ENCODE measurements at regions not wholly inside any gene's neighbourhood (a gene's known extent, or its start where the extent isn't known, plus 50 kb on each side); places are given as distances from the start of the nearest gene placed in this dataset.

GRCh38 chr4:140211693-140212092, 57.7 kb upstream of the MAML3 start:
- Histone ChIP-seq H3K9me3 (ENCODE audit: control insufficient read depth, insufficient read depth, low read depth, low read length) (no peaks in the 10 kb centered on the region), H3K9ac (ENCODE audit: insufficient read depth, low read length) (no peak overlapping the region), H4K20me1 (ENCODE audit: control insufficient read depth, extremely low read depth, insufficient read depth, low read length) (no peaks in the 10 kb centered on the region), H2AFZ (ENCODE audit: low read length) (no peak overlapping the region), H3K27ac (ENCODE audit: insufficient read depth, low read length) (no peak overlapping the region), H3K36me3 (ENCODE audit: control insufficient read depth, insufficient read depth, low read length) (no peaks in the 10 kb centered on the region), H3K4me3 (replicated peaks in 1 of 4; ENCODE audit: control extremely low read depth in 1 of 4, insufficient read depth in 1 of 4, low read depth in 3 of 4, low read length in 4 of 4) (no peak overlapping the region), H3K79me2 (ENCODE audit: control insufficient read depth, insufficient read depth, low read length) (no peaks in the 10 kb centered on the region), H3K4me2 (ENCODE audit: extremely low read depth, insufficient read depth, low read length) (no peak overlapping the region), H3K4me1 (ENCODE audit: control insufficient read depth, extremely low read depth, insufficient read depth, low read length) (peaks cover 2% of the 10 kb centered on the region), H3K27me3 (ENCODE audit: control insufficient read depth, insufficient read depth, low read length) (no peaks in the 10 kb centered on the region)
- no peak for TF ChIP-seq CTCF (conservative IDR thresholded peaks at IDR 0.05 in 1 of 2, IDR thresholded peaks at IDR 0.05 in 1 of 2; ENCODE audit: low read depth in 1 of 2, low read length in 2 of 2)
- no peak for TF ChIP-seq EZH2 (IDR thresholded peaks at IDR 0.05; ENCODE audit: low read length, missing control alignments)
- DNase-seq (ENCODE audit: low read depth in 2 of 2) = no peak

GRCh38 chr4:140211161-140211560, 57.2 kb upstream of the MAML3 start:
- TF ChIP-seq EZH2 (IDR thresholded peaks at IDR 0.05; ENCODE audit: low read length, missing control alignments) (no peak), CTCF (conservative IDR thresholded peaks at IDR 0.05 in 1 of 2, IDR thresholded peaks at IDR 0.05 in 1 of 2; ENCODE audit: low read depth in 1 of 2, low read length in 2 of 2) (no peak)

GRCh38 chr4:140208921-140209320, 54.9 kb upstream of the MAML3 start:
- H4K20me1 ChIP-seq (ENCODE audit: control insufficient read depth, extremely low read depth, insufficient read depth, low read length) = no peaks in the 10 kb centered on the region
- H2AFZ ChIP-seq (ENCODE audit: low read length) = no peak overlapping the region
- no peak overlapping the region for H3K4me3 ChIP-seq (replicated peaks in 1 of 4; ENCODE audit: control extremely low read depth in 1 of 4, insufficient read depth in 1 of 4, low read depth in 3 of 4, low read length in 4 of 4)
- no peaks in the 10 kb centered on the region for H3K79me2 ChIP-seq (ENCODE audit: control insufficient read depth, insufficient read depth, low read length)
- H3K4me1 ChIP-seq (ENCODE audit: control insufficient read depth, extremely low read depth, insufficient read depth, low read length) = peaks cover 2% of the 10 kb centered on the region
- H3K27me3 ChIP-seq (ENCODE audit: control insufficient read depth, insufficient read depth, low read length) = no peaks in the 10 kb centered on the region
- no peak overlapping the region for H3K4me2 ChIP-seq (ENCODE audit: extremely low read depth, insufficient read depth, low read length)
- H3K9me3 ChIP-seq (ENCODE audit: control insufficient read depth, insufficient read depth, low read depth, low read length) = no peaks in the 10 kb centered on the region
- no peak overlapping the region for H3K9ac ChIP-seq (ENCODE audit: insufficient read depth, low read length)
- no peak for DNase-seq (ENCODE audit: low read depth in 2 of 2)
- TF ChIP-seq EZH2 (IDR thresholded peaks at IDR 0.05; ENCODE audit: low read length, missing control alignments) = no peak
- no peak for TF ChIP-seq CTCF (conservative IDR thresholded peaks at IDR 0.05 in 1 of 2, IDR thresholded peaks at IDR 0.05 in 1 of 2; ENCODE audit: low read depth in 1 of 2, low read length in 2 of 2)
- H3K36me3 ChIP-seq (ENCODE audit: control insufficient read depth, insufficient read depth, low read length) = no peaks in the 10 kb centered on the region
- H3K27ac ChIP-seq (ENCODE audit: insufficient read depth, low read length) = no peak overlapping the region

More at GRCh38 chr4:140211161-140211560, 57.2 kb upstream of the MAML3 start:
- H3K79me2 ChIP-seq (ENCODE audit: control insufficient read depth, insufficient read depth, low read length) = no peaks in the 10 kb centered on the region
- peaks cover 2% of the 10 kb centered on the region for H3K4me1 ChIP-seq (ENCODE audit: control insufficient read depth, extremely low read depth, insufficient read depth, low read length)
- H3K36me3 ChIP-seq (ENCODE audit: control insufficient read depth, insufficient read depth, low read length) = no peaks in the 10 kb centered on the region
- no peak overlapping the region for H2AFZ ChIP-seq (ENCODE audit: low read length)
- no peaks in the 10 kb centered on the region for H4K20me1 ChIP-seq (ENCODE audit: control insufficient read depth, extremely low read depth, insufficient read depth, low read length)
- H3K27ac ChIP-seq (ENCODE audit: insufficient read depth, low read length) = no peak overlapping the region
- no peaks in the 10 kb centered on the region for H3K27me3 ChIP-seq (ENCODE audit: control insufficient read depth, insufficient read depth, low read length)
- no peaks in the 10 kb centered on the region for H3K9me3 ChIP-seq (ENCODE audit: control insufficient read depth, insufficient read depth, low read depth, low read length)
- H3K9ac ChIP-seq (ENCODE audit: insufficient read depth, low read length) = no peak overlapping the region
- no peak overlapping the region for H3K4me3 ChIP-seq (replicated peaks in 1 of 4; ENCODE audit: control extremely low read depth in 1 of 4, insufficient read depth in 1 of 4, low read depth in 3 of 4, low read length in 4 of 4)
- H3K4me2 ChIP-seq (ENCODE audit: extremely low read depth, insufficient read depth, low read length) = no peak overlapping the region
- no peak for DNase-seq (ENCODE audit: low read depth in 2 of 2)

Measured in fibroblast of lung (primary cell).